Breast epithelium (tissue), 4 donors: ENCODE measurements at regions not wholly inside any gene's neighbourhood (a gene's known extent, or its start where the extent isn't known, plus 50 kb on each side); places are given as distances from the start of the nearest gene placed in this dataset.

Source experiments
- DNase-seq, 2 donors: peaks; one replicate each; pipeline ENCODE4 v3.0.0-alpha.2; 2019; ENCODE audit warnings: low spot score in 2 of 2
- H3K27ac ChIP-seq, 2 donors: fragments of 200-600 bp; sonication (generic) in 1 of 2; one replicate each; pipeline ENCODE4 v1.5.1; 2016 to 2019; ENCODE audit warnings: mild to moderate bottlenecking in 1 of 2
- H3K27me3 ChIP-seq, 2 donors: fragments of 200-600 bp; sonication (generic) in 1 of 2; one replicate each; pipeline versions ENCODE4 v1.5.1 to v1.6.0; 2017 to 2019; ENCODE audit warnings: control low read depth in 1 of 2, mild to moderate bottlenecking in 1 of 2
- H3K36me3 ChIP-seq: fragments of 200-600 bp; one replicate; pipeline ENCODE4 v1.5.1; 2019
- H3K4me1 ChIP-seq, 2 donors: fragments of 200-600 bp; sonication (generic); one replicate each; pipeline ENCODE4 v1.5.1; 2016 to 2019; ENCODE audit warnings: control low read depth in 1 of 2
- H3K4me3 ChIP-seq, 3 donors: fragments of 200-600 bp; sonication (generic); 1 replicate in 2 of 3; 2 replicates in 1 of 3; pipeline ENCODE4 v1.5.1; 2016 to 2019; ENCODE audit warnings: mild to moderate bottlenecking in 3 of 3, moderate library complexity in 2 of 3
- H3K9me3 ChIP-seq, 2 donors: fragments of 200-600 bp; sonication (generic) in 1 of 2; one replicate each; pipeline ENCODE4 v1.5.1; 2016 to 2019; ENCODE audit warnings: control low read depth in 1 of 2
- POLR2A ChIP-seq: fragments of 450-650 bp; IDR thresholded peaks from one replicate; pipeline ENCODE4 v1.6.1; 2016; ENCODE audit warnings: antibody characterized with exemption, mild to moderate bottlenecking, moderate library complexity
- POLR2AphosphoS5 ChIP-seq, 3 donors: sonication (generic); formaldehyde crosslinking; IDR thresholded peaks; one replicate each; pipeline ENCODE4 v1.6.1; 2017; ENCODE audit warnings: antibody characterized with exemption in 3 of 3
- intact Hi-C: fragments of 100-400 bp; cut with DNase I; formaldehyde crosslinking; loops from one replicate; pipeline ENCODE4 v1.15.1; 2023; ENCODE audit warnings: low total_unique reads
- TF ChIP-seq, protein P1 (sequence below), 3 donors: fragments of 450-650 bp; IDR thresholded peaks; one replicate each; pipeline ENCODE4 v1.5.1; 2016 to 2017; ENCODE audit warnings: antibody characterized with exemption in 3 of 3, mild to moderate bottlenecking in 3 of 3, moderate library complexity in 3 of 3

- H3K9me3 ChIP-seq: no peaks in the 10 kb centered on the region
- H3K27me3 ChIP-seq: no peaks in the 10 kb centered on the region
- H3K27ac ChIP-seq: no peak overlapping the region
- intact Hi-C loops: no loop called here
- TF ChIP-seq POLR2A: no peak
- TF ChIP-seq, protein P1, sequence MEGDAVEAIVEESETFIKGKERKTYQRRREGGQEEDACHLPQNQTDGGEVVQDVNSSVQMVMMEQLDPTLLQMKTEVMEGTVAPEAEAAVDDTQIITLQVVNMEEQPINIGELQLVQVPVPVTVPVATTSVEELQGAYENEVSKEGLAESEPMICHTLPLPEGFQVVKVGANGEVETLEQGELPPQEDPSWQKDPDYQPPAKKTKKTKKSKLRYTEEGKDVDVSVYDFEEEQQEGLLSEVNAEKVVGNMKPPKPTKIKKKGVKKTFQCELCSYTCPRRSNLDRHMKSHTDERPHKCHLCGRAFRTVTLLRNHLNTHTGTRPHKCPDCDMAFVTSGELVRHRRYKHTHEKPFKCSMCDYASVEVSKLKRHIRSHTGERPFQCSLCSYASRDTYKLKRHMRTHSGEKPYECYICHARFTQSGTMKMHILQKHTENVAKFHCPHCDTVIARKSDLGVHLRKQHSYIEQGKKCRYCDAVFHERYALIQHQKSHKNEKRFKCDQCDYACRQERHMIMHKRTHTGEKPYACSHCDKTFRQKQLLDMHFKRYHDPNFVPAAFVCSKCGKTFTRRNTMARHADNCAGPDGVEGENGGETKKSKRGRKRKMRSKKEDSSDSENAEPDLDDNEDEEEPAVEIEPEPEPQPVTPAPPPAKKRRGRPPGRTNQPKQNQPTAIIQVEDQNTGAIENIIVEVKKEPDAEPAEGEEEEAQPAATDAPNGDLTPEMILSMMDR (IDR thresholded peaks at IDR 0.05): no peak
- TF ChIP-seq POLR2AphosphoS5 (IDR thresholded peaks at IDR 0.05): no peak
- H3K36me3 ChIP-seq: no peaks in the 10 kb centered on the region
- DNase-seq: no peak
- H3K4me3 ChIP-seq: no peak overlapping the region
- H3K4me1 ChIP-seq: no peaks in the 10 kb centered on the region
These were observed 940.3 kb upstream of the ADGRL3 start for GRCh38 chr4:60259781-60260180.

GRCh38 chr4:60266505-60266904, 933.6 kb upstream of the ADGRL3 start:
- no peaks in the 10 kb centered on the region for H3K4me1 ChIP-seq
- H3K4me3 ChIP-seq: no peak overlapping the region
- H3K9me3 ChIP-seq: peaks cover 2 to 5% of the 10 kb centered on the region in 2 donors
- H3K27me3 ChIP-seq: no peaks in the 10 kb centered on the region
- DNase-seq: no peak
- no peaks in the 10 kb centered on the region for H3K36me3 ChIP-seq
- intact Hi-C loops: no loop called here
- TF ChIP-seq, protein P1 (IDR thresholded peaks at IDR 0.05): no peak
- TF ChIP-seq POLR2AphosphoS5 (IDR thresholded peaks at IDR 0.05) (no peak), POLR2A (no peak)
- no peak overlapping the region for H3K27ac ChIP-seq

DNA sequence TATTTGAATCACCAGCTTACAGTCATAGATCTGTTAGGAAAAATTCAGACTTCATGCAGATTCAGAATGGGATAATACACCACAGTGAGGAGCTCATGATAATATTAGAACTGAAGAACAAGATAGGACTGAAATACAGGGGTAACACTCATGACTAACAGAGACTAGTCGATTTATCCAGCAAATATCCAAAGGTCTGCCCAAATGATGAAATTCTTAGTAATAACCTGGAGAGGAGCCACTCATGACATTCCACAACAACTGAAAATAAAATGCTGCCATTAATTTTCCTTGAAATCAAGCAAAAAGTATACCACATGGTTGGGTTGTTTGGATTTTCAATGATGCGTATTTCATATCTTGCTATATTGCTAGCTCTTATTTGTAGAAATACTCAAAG, 903.7 kb upstream of the ADGRL3 start:
- H3K9me3 ChIP-seq: no peaks in the 10 kb centered on the region
- DNase-seq: no peak
- no peak overlapping the region for H3K27ac ChIP-seq
- H3K4me3 ChIP-seq: no peak overlapping the region
- TF ChIP-seq, protein P1 (IDR thresholded peaks at IDR 0.05): no peak
- no peak for TF ChIP-seq POLR2A
- TF ChIP-seq POLR2AphosphoS5 (IDR thresholded peaks at IDR 0.05): no peak
- intact Hi-C loops: no loop called here
- no peaks in the 10 kb centered on the region for H3K27me3 ChIP-seq
- H3K36me3 ChIP-seq: no peaks in the 10 kb centered on the region
- no peaks in the 10 kb centered on the region for H3K4me1 ChIP-seq

GRCh38 chr4:60313611-60314178, 886.4 kb upstream of the ADGRL3 start:
- no peaks in the 10 kb centered on the region for H3K36me3 ChIP-seq
- no peak overlapping the region for H3K27ac ChIP-seq
- no peaks in the 10 kb centered on the region for H3K27me3 ChIP-seq
- TF ChIP-seq, protein P1 (IDR thresholded peaks at IDR 0.05): no peak
- no peak for TF ChIP-seq POLR2AphosphoS5 (IDR thresholded peaks at IDR 0.05)
- no peak for TF ChIP-seq POLR2A
- H3K4me3 ChIP-seq: no peak overlapping the region
- H3K4me1 ChIP-seq: no peaks in the 10 kb centered on the region
- DNase-seq: no peak
- peaks cover 0 to 7% of the 10 kb centered on the region in 2 donors for H3K9me3 ChIP-seq
- intact Hi-C loops: no loop called here

GRCh38 chr4:60314416-60314815, 885.7 kb upstream of the ADGRL3 start:
- no peak for TF ChIP-seq POLR2AphosphoS5 (IDR thresholded peaks at IDR 0.05)
- TF ChIP-seq, protein P1 (IDR thresholded peaks at IDR 0.05): no peak
- TF ChIP-seq POLR2A: no peak
- peaks cover 0 to 7% of the 10 kb centered on the region in 2 donors for H3K9me3 ChIP-seq
- no peaks in the 10 kb centered on the region for H3K27me3 ChIP-seq
- H3K36me3 ChIP-seq: no peaks in the 10 kb centered on the region
- no peak overlapping the region for H3K4me3 ChIP-seq
- intact Hi-C loops: no loop called here
- DNase-seq: no peak
- no peak overlapping the region for H3K27ac ChIP-seq
- no peaks in the 10 kb centered on the region for H3K4me1 ChIP-seq
